Caco-2 (cell line): ENCODE measurements at regions not wholly inside any gene's neighbourhood (a gene's known extent, or its start where the extent isn't known, plus 50 kb on each side); places are given as distances from the start of the nearest gene placed in this dataset.

Experiments
- BruUV-seq: library from RNA; stranded (reverse); fragments of 400-500 nt; replicated peaks from 2 replicates; lab custom pipeline; 2021; lab: Mats Ljungman, UMichigan
- CTCF ChIA-PET: fragments of 300-600 bp; sonication (Branson Sonifier 250); formaldehyde crosslinking; loops from one replicate; lab custom pipeline; 2022; ENCODE audit warnings: antibody characterized with exemption; lab: Charles Lee
- POLR2A ChIA-PET: fragments of 300-600 bp; sonication (Branson Sonifier 250); formaldehyde crosslinking; loops from one replicate; lab custom pipeline; 2022; ENCODE audit warnings: antibody characterized with exemption; lab: Charles Lee
- DNase-seq, 2 experiments: peaks; one replicate each; pipeline versions ENCODE4 v3.0.0 to v3.0.0-alpha.2; 2020 to 2022
- H3K27me3 ChIP-seq: replicated peaks from 2 replicates; pipeline ENCODE4 v1.6.0; 2011; ENCODE audit warnings: low read length; ENCODE audit not compliant: control insufficient read depth, insufficient read depth
- H3K36me3 ChIP-seq: 2 replicates; pipeline ENCODE4 v1.5.1; 2011; ENCODE audit warnings: low read length; ENCODE audit not compliant: control insufficient read depth, insufficient read depth
- H3K4me1 ChIP-seq: fragments of 250-450 bp; sonication (Bioruptor Pico); 2 replicates; pipeline ENCODE4 v1.5.1; 2020; ENCODE audit warnings: mild to moderate bottlenecking
- H3K4me3 ChIP-seq: 2 replicates; pipeline ENCODE4 v1.5.1; 2011; ENCODE audit warnings: low read depth, mild to moderate bottlenecking, control low read depth, low read length
- H3K9me3 ChIP-seq: fragments of 250-450 bp; sonication (Bioruptor Pico); 2 replicates; pipeline ENCODE4 v1.5.1; 2020; ENCODE audit warnings: mild to moderate bottlenecking, moderate library complexity
- H3K27ac Mint-ChIP-seq: one replicate; pipeline ENCODE4 v1.8.0; 2022; ENCODE audit warnings: mixed read lengths; ENCODE audit not compliant: unreplicated experiment
- H3K27me3 Mint-ChIP-seq: one replicate; pipeline ENCODE4 v1.8.0; 2022; ENCODE audit warnings: mixed read lengths; ENCODE audit not compliant: insufficient read depth, unreplicated experiment
- H3K36me3 Mint-ChIP-seq: one replicate; pipeline ENCODE4 v1.8.0; 2022; ENCODE audit warnings: mild to moderate bottlenecking, mixed read lengths; ENCODE audit not compliant: insufficient read depth, unreplicated experiment
- H3K4me1 Mint-ChIP-seq: one replicate; pipeline ENCODE4 v1.8.0; 2022; ENCODE audit warnings: low read depth, mixed read lengths; ENCODE audit not compliant: unreplicated experiment
- H3K4me3 Mint-ChIP-seq: one replicate; pipeline ENCODE4 v1.8.0; 2022; ENCODE audit warnings: mild to moderate bottlenecking, moderate library complexity, mixed read lengths; ENCODE audit not compliant: unreplicated experiment
- H3K9me3 Mint-ChIP-seq: one replicate; pipeline ENCODE4 v1.8.0; 2022; ENCODE audit warnings: mixed read lengths; ENCODE audit not compliant: unreplicated experiment
- CTCF ChIP-seq, 2 experiments: fragments of 200-600 bp in 1 of 2; IDR thresholded peaks; 1 replicate in 1 of 2; 2 replicates in 1 of 2; pipeline versions ENCODE4 v1.5.1 to v1.8.0; 2011 to 2022; ENCODE audit warnings: antibody characterized with exemption in 1 of 2, control low read depth in 1 of 2, inconsistent platforms in 1 of 2, low read depth in 1 of 2, low read length in 1 of 2, mild to moderate bottlenecking in 1 of 2, moderate library complexity in 1 of 2; ENCODE audit not compliant: insufficient read depth in 1 of 2, severe bottlenecking in 1 of 2, unreplicated experiment in 1 of 2
- intact Hi-C: fragments of 100-400 bp; cut with micrococcal nuclease; formaldehyde crosslinking; loops from one replicate; pipeline ENCODE4 v1.10.0; 2022; ENCODE audit not compliant: unreplicated experiment

GRCh38 chr13:61486496-61486895 is 70.8 kb upstream of the PCDH20 start:
- DNase-seq, result no peak
- Histone ChIP-seq H3K4me1 (no peaks in the 10 kb centered on the region), H3K4me3 (no peak overlapping the region), H3K27me3 (no peaks in the 10 kb centered on the region), H3K9me3 (no peaks in the 10 kb centered on the region), H3K36me3 (no peaks in the 10 kb centered on the region)
- Mint-ChIP-seq H3K36me3 (no peaks in the 10 kb centered on the region), H3K9me3 (no peaks in the 10 kb centered on the region), H3K27me3 (no peaks in the 10 kb centered on the region), H3K27ac (no peak overlapping the region), H3K4me3 (no peak overlapping the region), H3K4me1 (no peaks in the 10 kb centered on the region)
- ChIA-PET POLR2A (no interaction called here), CTCF (no interaction called here)
- no TSS peak for BruUV-seq
- intact Hi-C loops, result no loop called here
- no peak for TF ChIP-seq CTCF (IDR thresholded peaks at IDR 0.05; ENCODE audit: insufficient read depth in 1 of 2, low read depth in 1 of 2, low read length in 1 of 2, severe bottlenecking in 1 of 2, unreplicated experiment in 1 of 2)

GRCh38 chr13:61485128-61485765 is 69.6 kb upstream of the PCDH20 start:
- intact Hi-C loops, result no loop called here
- no peaks in the 10 kb centered on the region for H3K4me1 ChIP-seq
- BruUV-seq, result no TSS peak
- ChIA-PET POLR2A (no interaction called here), CTCF (no interaction called here)
- H3K4me3 Mint-ChIP-seq, result no peak overlapping the region
- no peaks in the 10 kb centered on the region for H3K4me1 Mint-ChIP-seq
- no peaks in the 10 kb centered on the region for H3K36me3 Mint-ChIP-seq
- H3K9me3 ChIP-seq, result no peaks in the 10 kb centered on the region
- H3K27me3 ChIP-seq, result no peaks in the 10 kb centered on the region
- no peak for DNase-seq
- H3K9me3 Mint-ChIP-seq, result no peaks in the 10 kb centered on the region
- H3K36me3 ChIP-seq, result no peaks in the 10 kb centered on the region
- no peak overlapping the region for H3K27ac Mint-ChIP-seq
- H3K27me3 Mint-ChIP-seq, result no peaks in the 10 kb centered on the region
- no peak overlapping the region for H3K4me3 ChIP-seq
- no peak for TF ChIP-seq CTCF (IDR thresholded peaks at IDR 0.05; ENCODE audit: insufficient read depth in 1 of 2, low read depth in 1 of 2, low read length in 1 of 2, severe bottlenecking in 1 of 2, unreplicated experiment in 1 of 2)

- no peak overlapping the region for H3K4me3 Mint-ChIP-seq
- ChIA-PET CTCF (no interaction called here), POLR2A (no interaction called here)
- Histone ChIP-seq H3K4me3 (no peak overlapping the region), H3K36me3 (no peaks in the 10 kb centered on the region), H3K4me1 (no peaks in the 10 kb centered on the region), H3K27me3 (no peaks in the 10 kb centered on the region), H3K9me3 (no peaks in the 10 kb centered on the region)
- H3K4me1 Mint-ChIP-seq, result no peaks in the 10 kb centered on the region
- no peak for TF ChIP-seq CTCF (IDR thresholded peaks at IDR 0.05; ENCODE audit: insufficient read depth in 1 of 2, low read depth in 1 of 2, low read length in 1 of 2, severe bottlenecking in 1 of 2, unreplicated experiment in 1 of 2)
- DNase-seq, result no peak
- intact Hi-C loops, result no loop called here
- H3K27ac Mint-ChIP-seq, result no peak overlapping the region
- H3K9me3 Mint-ChIP-seq, result no peaks in the 10 kb centered on the region
- no peaks in the 10 kb centered on the region for H3K36me3 Mint-ChIP-seq
- BruUV-seq, result no TSS peak
- no peaks in the 10 kb centered on the region for H3K27me3 Mint-ChIP-seq
These were observed 62.0 kb upstream of the PCDH20 start for GRCh38 chr13:61477619-61478018.
